ENCODE measurements at regions not wholly inside any gene's neighbourhood (a gene's known extent, or its start where the extent isn't known, plus 50 kb on each side); places are given as distances from the start of the nearest gene placed in this dataset.

DNA sequence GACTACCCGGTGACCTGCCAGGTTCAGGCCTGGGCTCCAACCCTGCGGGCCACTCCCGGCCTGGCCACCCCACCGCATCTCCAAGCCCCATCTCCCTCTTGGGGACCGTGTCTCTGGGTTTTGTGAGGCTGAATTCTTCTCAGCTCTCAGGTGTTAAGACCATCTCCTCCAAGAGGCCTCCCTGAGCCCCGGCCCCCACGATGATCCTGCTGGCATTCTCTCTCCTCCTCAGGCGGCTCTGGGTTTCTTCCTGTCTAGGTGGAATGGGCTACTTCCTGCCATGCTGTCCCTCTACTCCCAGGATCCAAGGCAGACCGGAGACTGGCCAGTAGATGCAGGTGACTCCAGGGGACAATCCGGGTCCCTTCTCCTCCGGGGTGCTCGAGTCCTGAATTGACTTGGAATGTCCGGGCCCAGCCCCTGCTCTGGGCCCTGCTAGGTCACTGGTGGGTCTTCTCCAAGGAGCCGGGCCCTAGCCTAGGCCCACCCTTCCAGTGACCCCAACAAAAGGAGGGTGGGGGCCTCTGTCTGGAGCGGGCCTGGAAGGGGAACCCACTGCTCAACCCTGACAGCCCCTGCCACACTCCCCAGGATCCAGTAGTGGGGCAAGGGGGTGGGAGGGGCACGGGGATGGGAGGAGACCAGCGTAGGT, 219.8 kb downstream of the C9orf50 start:
- TF ChIP-seq ZFX (IDR thresholded peaks at IDR 0.05; ENCODE audit: borderline replicate concordance) = no peak
- TF ChIP-seq, protein P1, sequence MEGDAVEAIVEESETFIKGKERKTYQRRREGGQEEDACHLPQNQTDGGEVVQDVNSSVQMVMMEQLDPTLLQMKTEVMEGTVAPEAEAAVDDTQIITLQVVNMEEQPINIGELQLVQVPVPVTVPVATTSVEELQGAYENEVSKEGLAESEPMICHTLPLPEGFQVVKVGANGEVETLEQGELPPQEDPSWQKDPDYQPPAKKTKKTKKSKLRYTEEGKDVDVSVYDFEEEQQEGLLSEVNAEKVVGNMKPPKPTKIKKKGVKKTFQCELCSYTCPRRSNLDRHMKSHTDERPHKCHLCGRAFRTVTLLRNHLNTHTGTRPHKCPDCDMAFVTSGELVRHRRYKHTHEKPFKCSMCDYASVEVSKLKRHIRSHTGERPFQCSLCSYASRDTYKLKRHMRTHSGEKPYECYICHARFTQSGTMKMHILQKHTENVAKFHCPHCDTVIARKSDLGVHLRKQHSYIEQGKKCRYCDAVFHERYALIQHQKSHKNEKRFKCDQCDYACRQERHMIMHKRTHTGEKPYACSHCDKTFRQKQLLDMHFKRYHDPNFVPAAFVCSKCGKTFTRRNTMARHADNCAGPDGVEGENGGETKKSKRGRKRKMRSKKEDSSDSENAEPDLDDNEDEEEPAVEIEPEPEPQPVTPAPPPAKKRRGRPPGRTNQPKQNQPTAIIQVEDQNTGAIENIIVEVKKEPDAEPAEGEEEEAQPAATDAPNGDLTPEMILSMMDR (IDR thresholded peaks at IDR 0.05) = no peak

DNA sequence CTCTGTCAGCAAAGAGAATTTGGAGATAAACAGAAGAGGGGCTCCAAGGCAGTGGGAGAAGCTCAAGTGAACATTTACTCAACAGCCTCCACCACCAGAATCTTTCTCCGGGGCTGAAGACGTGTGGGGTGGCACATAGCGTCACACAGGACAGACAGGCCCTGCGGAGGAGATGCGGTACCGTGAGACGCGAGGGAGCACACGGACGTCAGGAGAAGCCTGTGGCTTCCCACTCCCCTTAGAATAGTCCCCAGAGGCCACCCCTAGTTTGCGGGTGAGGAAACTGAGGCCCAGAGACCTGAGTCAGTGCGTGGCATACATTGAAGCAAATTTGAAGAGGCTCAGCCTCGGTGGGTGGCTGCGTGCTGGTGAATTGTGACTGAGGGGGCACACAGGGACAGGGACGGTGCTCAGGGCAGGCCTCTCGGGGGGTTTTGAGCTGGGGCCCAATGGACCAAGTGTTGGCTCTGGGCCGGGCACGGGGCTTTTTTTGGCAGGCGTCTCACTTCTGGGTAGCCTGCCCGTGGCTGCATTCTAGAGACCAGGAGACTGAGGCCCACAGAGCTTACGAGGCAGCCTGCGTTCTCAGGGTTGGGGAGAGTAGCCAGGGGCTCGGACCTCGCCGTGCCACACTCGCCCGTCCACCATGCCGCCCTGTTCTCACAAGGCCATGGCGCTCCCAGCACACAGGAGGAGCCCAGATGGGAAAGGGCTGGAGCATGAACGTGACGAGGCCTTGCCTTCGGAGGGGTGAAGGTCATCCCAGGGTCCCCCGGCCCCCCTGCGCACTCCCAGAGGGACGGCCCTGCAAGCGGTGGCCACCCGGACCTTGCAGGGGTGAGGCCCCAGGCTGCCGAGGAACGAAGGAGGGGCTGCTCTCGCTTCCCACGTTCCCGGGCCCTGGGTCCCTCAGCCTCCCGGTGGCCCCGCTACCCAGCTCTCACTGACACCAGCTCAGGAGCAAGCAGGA, 220.6 kb downstream of the C9orf50 start:
- TF ChIP-seq ZFX (IDR thresholded peaks at IDR 0.05; ENCODE audit: borderline replicate concordance) = no peak
- TF ChIP-seq, protein P1 (IDR thresholded peaks at IDR 0.05) = no peak

More for the DNA sequence above, 219.8 kb downstream of the C9orf50 start:
- H3K27ac ChIP-seq = no peak overlapping the region

DNA sequence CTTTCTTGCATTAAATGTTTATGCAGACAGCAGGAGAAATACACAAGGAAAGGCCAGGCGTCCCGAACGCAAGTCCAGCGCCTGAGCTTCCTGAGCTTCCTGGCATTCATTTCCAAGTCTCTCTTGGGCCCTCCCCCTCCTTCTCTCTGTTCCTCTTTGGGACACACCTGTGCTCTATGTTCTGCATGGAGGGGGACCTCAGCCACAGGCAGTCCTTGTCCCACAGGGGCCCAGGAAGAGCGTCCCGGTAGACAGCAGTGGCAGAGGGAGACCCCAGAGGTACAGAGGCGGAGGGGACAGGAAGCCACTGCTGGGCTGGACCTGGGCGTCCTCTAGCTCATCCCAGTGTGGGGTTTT, 221.3 kb downstream of the C9orf50 start:
- no peak overlapping the region for H3K27ac ChIP-seq
- TF ChIP-seq, protein P1 (IDR thresholded peaks at IDR 0.05) = no peak
- TF ChIP-seq ZFX (IDR thresholded peaks at IDR 0.05; ENCODE audit: borderline replicate concordance) = no peak

More for the DNA sequence above, 220.6 kb downstream of the C9orf50 start:
- H3K27ac ChIP-seq = no peak overlapping the region

DNA sequence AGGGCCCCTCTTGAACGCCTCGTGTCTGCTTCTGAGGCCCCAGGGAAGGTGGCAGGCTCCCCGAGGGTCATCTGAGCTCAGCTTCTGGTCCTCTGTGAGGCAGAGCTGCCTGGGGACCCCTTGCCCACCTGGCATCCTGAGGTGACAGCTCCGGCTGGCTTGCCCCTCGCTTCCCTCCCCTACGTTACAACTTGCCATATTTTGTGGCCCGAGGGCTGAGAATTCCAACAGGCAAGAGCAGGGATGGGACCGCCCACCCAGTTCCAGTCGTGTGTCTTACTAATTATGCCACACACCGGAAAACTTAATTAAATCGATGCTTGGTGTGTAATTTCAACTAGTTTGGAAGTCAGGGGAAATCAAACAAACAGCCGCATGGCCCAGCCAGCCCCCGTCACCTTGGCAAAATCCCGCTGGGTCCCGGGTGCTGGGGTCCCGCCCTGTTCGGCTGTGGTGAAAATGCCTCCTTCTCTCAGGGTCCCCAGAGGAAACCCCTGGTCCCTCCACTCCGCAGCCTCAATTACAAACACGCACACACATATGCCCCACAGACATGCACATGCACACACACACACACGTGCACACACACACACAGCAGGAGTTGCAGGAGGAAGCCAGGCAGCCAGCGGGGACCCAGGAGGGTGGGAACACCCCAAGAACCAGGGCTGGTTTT, 221.0 kb upstream of the IER5L start:
- no peak for TF ChIP-seq ZFX (IDR thresholded peaks at IDR 0.05; ENCODE audit: borderline replicate concordance)
- TF ChIP-seq, protein P1 (IDR thresholded peaks at IDR 0.05) = no peak
- no peak overlapping the region for H3K27ac ChIP-seq

DNA sequence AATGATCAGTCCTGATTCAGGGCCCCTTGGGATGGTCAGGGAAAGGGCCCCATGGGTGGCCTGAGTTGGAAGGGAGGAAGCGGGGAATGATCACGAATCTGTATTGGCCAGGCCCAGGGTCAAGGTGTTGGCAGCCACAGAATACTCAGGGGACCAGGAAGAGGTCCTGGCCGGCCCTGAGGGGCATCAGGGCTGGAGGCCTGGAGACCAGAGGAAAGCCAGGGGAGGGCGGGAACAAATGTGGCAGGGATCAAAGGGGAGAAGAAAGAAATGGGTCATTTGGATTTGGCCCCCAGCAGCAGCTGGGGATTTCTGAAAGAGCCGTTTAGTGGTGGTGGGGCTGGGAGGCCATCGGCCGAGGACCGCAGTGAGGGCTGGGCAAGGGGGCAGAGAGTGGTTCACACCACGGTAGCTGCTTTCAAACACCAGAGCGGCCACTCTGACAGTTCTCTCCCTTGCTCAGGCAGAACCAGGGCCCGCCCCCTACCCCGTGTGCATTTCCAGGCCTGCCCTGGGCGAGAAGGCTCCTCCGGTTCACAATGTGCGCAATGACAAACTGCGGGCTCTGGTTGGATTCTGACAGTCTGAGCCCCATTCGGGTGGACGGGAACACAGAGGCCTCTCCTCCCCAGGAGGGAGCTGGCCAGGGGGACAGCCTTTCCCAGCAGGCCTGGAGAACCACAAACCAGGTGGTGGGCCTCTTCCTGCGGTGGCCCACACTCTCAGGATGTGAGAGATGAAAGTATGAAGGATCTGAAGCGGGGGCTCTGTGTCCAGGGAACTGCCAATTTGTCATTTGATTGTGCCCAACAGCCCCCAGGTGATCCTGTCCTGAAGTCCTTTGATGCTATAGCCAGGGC, 220.3 kb upstream of the IER5L start:
- H3K27ac ChIP-seq = no peak overlapping the region

DNA sequence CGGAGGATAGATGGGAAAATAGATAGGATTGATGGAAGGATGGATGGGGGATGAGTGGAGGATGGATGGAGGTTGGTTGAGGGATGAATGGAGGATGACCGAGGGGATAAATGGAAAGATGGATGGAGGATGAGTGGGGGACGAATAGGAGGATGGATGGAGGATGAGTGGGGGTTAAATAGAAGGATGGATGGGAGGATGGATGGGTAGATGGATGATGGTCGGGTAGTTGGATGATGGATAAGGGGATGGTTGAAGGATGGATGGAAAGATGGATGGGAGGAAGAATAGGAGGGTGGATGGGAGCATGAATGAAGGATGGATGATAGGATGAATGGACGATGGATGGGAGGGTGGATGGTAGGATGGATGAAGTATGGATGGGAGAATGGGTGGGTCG, 219.3 kb upstream of the IER5L start:
- no peak for TF ChIP-seq ZFX (IDR thresholded peaks at IDR 0.05; ENCODE audit: borderline replicate concordance)
- TF ChIP-seq, protein P1 (IDR thresholded peaks at IDR 0.05) = no peak

More for the DNA sequence above, 220.3 kb upstream of the IER5L start:
- no peak for TF ChIP-seq ZFX (IDR thresholded peaks at IDR 0.05; ENCODE audit: borderline replicate concordance)
- TF ChIP-seq, protein P1 (IDR thresholded peaks at IDR 0.05) = no peak

More for the DNA sequence above, 219.3 kb upstream of the IER5L start:
- H3K27ac ChIP-seq = no peak overlapping the region

Measured in 22Rv1 (cell line).